A673 (cell line): ENCODE measurements at regions not wholly inside any gene's neighbourhood (a gene's known extent, or its start where the extent isn't known, plus 50 kb on each side); places are given as distances from the start of the nearest gene placed in this dataset.

Experiments used
- BruUV-seq: library from RNA; stranded (reverse); fragments of 400-500 nt; replicated peaks from 2 replicates; lab custom pipeline; 2021; lab: Mats Ljungman, UMichigan
- CTCF ChIA-PET: fragments of 300-600 bp; sonication (Branson Sonifier 250); formaldehyde crosslinking; loops from one replicate; lab custom pipeline; 2022; ENCODE audit warnings: antibody characterized with exemption; lab: Charles Lee
- POLR2A ChIA-PET: fragments of 300-600 bp; sonication (Branson Sonifier 250); formaldehyde crosslinking; loops from one replicate; lab custom pipeline; 2022; ENCODE audit warnings: antibody characterized with exemption; ENCODE audit not compliant: low non-redundant PET; lab: Charles Lee
- DNase-seq: peaks from one replicate; pipeline ENCODE4 v3.0.0-alpha.2; 2015; ENCODE audit warnings: low spot score
- H3K27ac ChIP-seq: fragments of 200-600 bp; sonication (generic); 2 replicates; pipeline ENCODE4 v1.5.1; 2016; ENCODE audit warnings: mixed run types, low read depth, mild to moderate bottlenecking, mixed read lengths, antibody characterized with exemption, low read length; ENCODE audit not compliant: poor library complexity, severe bottlenecking
- H3K27me3 ChIP-seq: fragments of 200-600 bp; sonication (generic); replicated peaks from 2 replicates; pipeline ENCODE4 v1.6.1; 2017; ENCODE audit warnings: mixed run types, low read depth, mild to moderate bottlenecking, mixed read lengths, antibody characterized with exemption, low read length; ENCODE audit not compliant: insufficient read depth, poor library complexity
- H3K36me3 ChIP-seq: fragments of 200-600 bp; sonication (generic); 2 replicates; pipeline ENCODE4 v1.6.1; 2016; ENCODE audit warnings: mixed run types, mild to moderate bottlenecking, mixed read lengths, antibody characterized with exemption, low read length; ENCODE audit not compliant: insufficient read depth, poor library complexity, severe bottlenecking
- H3K4me1 ChIP-seq: fragments of 200-600 bp; sonication (generic); 2 replicates; pipeline ENCODE4 v1.6.1; 2017; ENCODE audit warnings: mixed run types, mild to moderate bottlenecking, mixed read lengths, antibody characterized with exemption, low read length; ENCODE audit not compliant: insufficient read depth, poor library complexity, severe bottlenecking
- H3K4me3 ChIP-seq: fragments of 200-600 bp; sonication (generic); 2 replicates; pipeline ENCODE4 v1.5.1; 2016; ENCODE audit warnings: low read depth, mixed run types, mild to moderate bottlenecking, mixed read lengths, low read length; ENCODE audit not compliant: poor library complexity, severe bottlenecking
- H3K9me3 ChIP-seq: fragments of 200-600 bp; sonication (generic); 2 replicates; pipeline ENCODE4 v1.6.1; 2016; ENCODE audit warnings: mixed run types, low read depth, mild to moderate bottlenecking, mixed read lengths, antibody characterized with exemption, low read length; ENCODE audit not compliant: poor library complexity, severe bottlenecking
- EZH2 ChIP-seq: fragments of 200-600 bp; sonication (generic); IDR thresholded peaks from 2 replicates; pipeline ENCODE4 v1.6.1; 2017; ENCODE audit warnings: borderline replicate concordance, low read depth, mild to moderate bottlenecking, mixed read lengths, antibody characterized with exemption, low read length; ENCODE audit not compliant: poor library complexity, severe bottlenecking
- intact Hi-C: fragments of 100-400 bp; cut with micrococcal nuclease; formaldehyde crosslinking; loops from one replicate; pipeline ENCODE4 v1.10.0; 2022; ENCODE audit not compliant: unreplicated experiment
- TF ChIP-seq, protein P1 (sequence below): fragments of 300-800, 200-600 bp; sonication (generic); conservative IDR thresholded peaks from 2 replicates; pipeline ENCODE4 v1.5.1; 2017; ENCODE audit warnings: low read depth, mild to moderate bottlenecking, antibody characterized with exemption, low read length, moderate library complexity, mixed read lengths

DNA sequence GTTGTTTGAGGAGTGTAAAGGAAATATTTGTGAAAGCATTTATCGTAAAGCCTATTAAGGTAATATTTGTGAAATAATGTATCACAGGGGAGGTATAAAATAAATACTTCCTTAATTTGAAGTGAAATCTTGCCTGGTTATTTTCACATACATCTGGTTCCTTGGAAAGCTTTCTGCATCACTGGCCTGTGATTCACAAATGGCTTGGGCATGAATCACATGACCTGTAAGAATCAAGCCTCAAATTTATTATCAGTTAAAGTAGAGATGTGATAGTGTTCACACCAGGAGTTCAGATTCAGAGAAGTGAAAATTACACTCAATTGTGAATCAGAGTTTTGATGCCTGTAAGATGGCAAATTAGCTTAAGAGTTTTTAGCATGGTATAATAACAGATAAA lies 1911.4 kb downstream of the STIM2 start:
- Histone ChIP-seq H3K27ac (no peak overlapping the region), H3K36me3 (no peaks in the 10 kb centered on the region), H3K9me3 (peaks cover 9% of the 10 kb centered on the region), H3K27me3 (no peaks in the 10 kb centered on the region), H3K4me3 (no peak overlapping the region), H3K4me1 (no peaks in the 10 kb centered on the region)
- ChIA-PET CTCF (no interaction called here), POLR2A (interaction anchor here (0.6 kb wide), 1 partner anchor 42 kb away, joined by 3 read pairs; no protein-coding TSS in a partner anchor)
- intact Hi-C loops = no loop called here
- TF ChIP-seq, protein P1, sequence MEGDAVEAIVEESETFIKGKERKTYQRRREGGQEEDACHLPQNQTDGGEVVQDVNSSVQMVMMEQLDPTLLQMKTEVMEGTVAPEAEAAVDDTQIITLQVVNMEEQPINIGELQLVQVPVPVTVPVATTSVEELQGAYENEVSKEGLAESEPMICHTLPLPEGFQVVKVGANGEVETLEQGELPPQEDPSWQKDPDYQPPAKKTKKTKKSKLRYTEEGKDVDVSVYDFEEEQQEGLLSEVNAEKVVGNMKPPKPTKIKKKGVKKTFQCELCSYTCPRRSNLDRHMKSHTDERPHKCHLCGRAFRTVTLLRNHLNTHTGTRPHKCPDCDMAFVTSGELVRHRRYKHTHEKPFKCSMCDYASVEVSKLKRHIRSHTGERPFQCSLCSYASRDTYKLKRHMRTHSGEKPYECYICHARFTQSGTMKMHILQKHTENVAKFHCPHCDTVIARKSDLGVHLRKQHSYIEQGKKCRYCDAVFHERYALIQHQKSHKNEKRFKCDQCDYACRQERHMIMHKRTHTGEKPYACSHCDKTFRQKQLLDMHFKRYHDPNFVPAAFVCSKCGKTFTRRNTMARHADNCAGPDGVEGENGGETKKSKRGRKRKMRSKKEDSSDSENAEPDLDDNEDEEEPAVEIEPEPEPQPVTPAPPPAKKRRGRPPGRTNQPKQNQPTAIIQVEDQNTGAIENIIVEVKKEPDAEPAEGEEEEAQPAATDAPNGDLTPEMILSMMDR = no peak
- TF ChIP-seq EZH2 = no peak
- BruUV-seq = no TSS peak
- DNase-seq = peak; percentile 54

DNA sequence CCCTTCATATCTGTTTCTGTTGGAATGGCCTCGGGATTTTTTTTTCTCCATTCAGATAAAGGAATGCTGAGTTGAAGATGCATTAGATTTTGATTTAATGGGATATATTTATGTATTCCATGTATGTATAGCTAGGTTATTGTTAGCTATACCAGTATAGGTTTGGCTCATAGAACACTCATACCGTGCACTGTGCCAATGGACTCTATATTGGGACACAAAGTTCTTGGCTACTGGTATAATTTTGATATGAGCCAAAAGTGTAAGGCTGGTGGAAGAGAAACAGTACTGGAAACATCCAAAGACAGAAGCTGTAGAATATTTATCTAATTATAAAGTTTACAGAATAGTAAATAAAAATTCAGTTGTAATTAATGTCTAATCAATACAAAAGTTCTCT lies 1912.1 kb downstream of the STIM2 start:
- no peak overlapping the region for H3K27ac ChIP-seq
- no peak overlapping the region for H3K4me3 ChIP-seq
- intact Hi-C loops = no loop called here
- H3K9me3 ChIP-seq = peaks cover 2% of the 10 kb centered on the region
- BruUV-seq = no TSS peak
- POLR2A ChIA-PET = interaction anchor here (0.6 kb wide), 1 partner anchor 43 kb away, joined by 3 read pairs; no protein-coding TSS in a partner anchor
- no peaks in the 10 kb centered on the region for H3K4me1 ChIP-seq
- no peak for DNase-seq
- CTCF ChIA-PET = no interaction called here
- no peaks in the 10 kb centered on the region for H3K27me3 ChIP-seq
- TF ChIP-seq, protein P1 = no peak
- no peak for TF ChIP-seq EZH2
- H3K36me3 ChIP-seq = no peaks in the 10 kb centered on the region

DNA sequence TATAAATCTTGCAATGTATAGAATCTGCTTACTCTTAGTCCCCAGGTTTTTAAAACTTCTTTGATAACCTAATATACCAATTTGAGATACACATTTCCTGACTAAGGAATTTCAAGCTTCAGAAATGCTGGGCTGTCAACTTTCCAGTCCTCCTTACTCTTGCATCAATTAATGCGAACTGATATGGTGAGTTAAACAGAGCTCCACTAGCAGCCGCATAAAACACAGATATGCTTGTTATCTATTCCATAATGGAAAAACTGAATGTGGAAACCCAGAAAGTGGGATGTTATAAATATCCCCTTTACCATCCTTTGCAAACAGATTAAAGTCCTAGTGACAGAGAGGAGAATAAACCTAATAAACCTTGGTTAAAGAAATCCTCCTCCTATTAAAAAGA lies 1913.7 kb downstream of the STIM2 start:
- no peaks in the 10 kb centered on the region for H3K4me1 ChIP-seq
- POLR2A ChIA-PET = no interaction called here
- DNase-seq = no peak
- TF ChIP-seq EZH2 = no peak
- TF ChIP-seq, protein P1 = no peak
- intact Hi-C loops = no loop called here
- H3K4me3 ChIP-seq = no peak overlapping the region
- H3K36me3 ChIP-seq = no peaks in the 10 kb centered on the region
- no peak overlapping the region for H3K27ac ChIP-seq
- H3K27me3 ChIP-seq = no peaks in the 10 kb centered on the region
- BruUV-seq = no TSS peak
- CTCF ChIA-PET = no interaction called here
- H3K9me3 ChIP-seq = no peaks in the 10 kb centered on the region
